H1 (cell line): ENCODE measurements at regions not wholly inside any gene's neighbourhood (a gene's known extent, or its start where the extent isn't known, plus 50 kb on each side); places are given as distances from the start of the nearest gene placed in this dataset.

Source experiments
- CTCF ChIA-PET: fragments of 300-600 bp; sonication (Branson Sonifier 250); formaldehyde crosslinking; loops from one replicate; lab custom pipeline; 2021; ENCODE audit not compliant: partially characterized antibody; lab: Charles Lee
- POLR2A ChIA-PET: fragments of 300-600 bp; sonication (Branson Sonifier 250); formaldehyde crosslinking; loops from one replicate; lab custom pipeline; 2021; ENCODE audit warnings: inconsistent platforms; ENCODE audit not compliant: partially characterized antibody; lab: Charles Lee
- DNase-seq, 2 experiments: peaks; one replicate each; pipeline versions ENCODE4 v3.0.0 to v3.0.0-alpha.2; 2010 to 2022; ENCODE audit warnings: low spot score in 2 of 2, low read depth in 1 of 2, mixed read lengths in 1 of 2
- FAIRE-seq: peaks from 2 replicates; lab custom pipeline; 2011; peaks lifted over from hg19 to GRCh38; lab: Jason Lieb, UNC
- H2AFZ ChIP-seq: 2 replicates; pipeline ENCODE4 v1.8.1; 2012; ENCODE audit warnings: low read length, inconsistent platforms
- H2AK5ac ChIP-seq: 2 replicates; pipeline ENCODE4 v1.6.1; 2013; ENCODE audit warnings: low read depth, low read length
- H2BK120ac ChIP-seq: replicated peaks from 2 replicates; pipeline ENCODE3; 2013; ENCODE audit warnings: low read depth, low read length, inconsistent platforms
- H2BK12ac ChIP-seq: 2 replicates; pipeline ENCODE4 v1.6.1; 2013; ENCODE audit warnings: low read depth, low read length
- H2BK15ac ChIP-seq: 2 replicates; pipeline ENCODE4 v1.6.1; 2013; ENCODE audit warnings: low read length
- H2BK20ac ChIP-seq: 2 replicates; pipeline ENCODE4 v1.6.1; 2013; ENCODE audit warnings: low read length
- H2BK5ac ChIP-seq: 2 replicates; pipeline ENCODE4 v1.6.1; 2013; ENCODE audit warnings: low read depth, low read length
- H3K14ac ChIP-seq: 2 replicates; pipeline ENCODE4 v1.6.1; 2013; ENCODE audit warnings: inconsistent platforms; ENCODE audit not compliant: insufficient read length
- H3K18ac ChIP-seq: 2 replicates; pipeline ENCODE4 v1.6.1; 2013; ENCODE audit warnings: low read length; ENCODE audit errors: extremely low read depth
- H3K23ac ChIP-seq: 2 replicates; pipeline ENCODE4 v1.6.1; 2013; ENCODE audit warnings: inconsistent platforms; ENCODE audit not compliant: insufficient read length
- H3K23me2 ChIP-seq: 2 replicates; pipeline ENCODE4 v1.6.1; 2013; ENCODE audit warnings: low read depth, low read length
- H3K27ac ChIP-seq: 2 replicates; pipeline ENCODE4 v1.6.1; 2011; ENCODE audit warnings: low read depth, low read length, inconsistent platforms
- H3K27me3 ChIP-seq, 4 experiments: replicated peaks in 1 of 4; 1 replicate in 1 of 4; 2 replicates in 3 of 4; pipeline versions ENCODE4 v1.6.1 to v1.8.1; 2011 to 2013; ENCODE audit warnings: low read length in 3 of 4, mild to moderate bottlenecking in 3 of 4, inconsistent platforms in 2 of 4, mixed read lengths in 2 of 4, moderate library complexity in 1 of 4; ENCODE audit not compliant: control insufficient read depth in 3 of 4, insufficient read depth in 3 of 4; ENCODE audit errors: extremely low read depth in 1 of 4
- H3K36me3 ChIP-seq, 4 experiments: 2 replicates each; pipeline versions ENCODE4 v1.6.1 to v1.8.1; 2011 to 2013; ENCODE audit warnings: mild to moderate bottlenecking in 4 of 4, low read length in 3 of 4, moderate library complexity in 2 of 4, control low read depth in 1 of 4, inconsistent platforms in 1 of 4; ENCODE audit not compliant: insufficient read depth in 4 of 4, control insufficient read depth in 2 of 4
- H3K4ac ChIP-seq: replicated peaks from 2 replicates; pipeline ENCODE3; 2013; ENCODE audit warnings: low read length, low read depth, mixed read lengths, inconsistent platforms; ENCODE audit not compliant: insufficient read length
- H3K4me1 ChIP-seq, 4 experiments: replicated peaks in 1 of 4; 1 replicate in 1 of 4; 2 replicates in 3 of 4; pipeline versions ENCODE4 v1.6.1 to v1.8.1; 2011 to 2013; ENCODE audit warnings: low read length in 3 of 4, inconsistent platforms in 2 of 4, mixed read lengths in 1 of 4; ENCODE audit not compliant: insufficient read depth in 4 of 4, control insufficient read depth in 3 of 4
- H3K4me2 ChIP-seq, 2 experiments: 2 replicates each; pipeline versions ENCODE4 v1.6.1 to v1.8.1; 2011 to 2013; ENCODE audit warnings: low read depth in 2 of 2, low read length in 2 of 2, control low read depth in 1 of 2, inconsistent platforms in 1 of 2, mild to moderate bottlenecking in 1 of 2; ENCODE audit not compliant: insufficient read depth in 1 of 2
- H3K4me3 ChIP-seq, 4 experiments: fragments of 200-600, 300-600 bp in 1 of 4; sonication (generic), shearing (Covaris generic), sonication (Bioruptor Twin) in 1 of 4; 2 replicates each; pipeline versions ENCODE4 v1.5.1 to v1.8.1; 2011 to 2016; ENCODE audit warnings: low read length in 4 of 4, low read depth in 3 of 4, control low read depth in 2 of 4, inconsistent platforms in 2 of 4, mild to moderate bottlenecking in 2 of 4, mixed read lengths in 1 of 4, moderate library complexity in 1 of 4; ENCODE audit not compliant: insufficient read depth in 2 of 4; ENCODE audit errors: extremely low read depth in 1 of 4
- H3K56ac ChIP-seq: replicated peaks from 2 replicates; pipeline ENCODE3; 2013; ENCODE audit warnings: low read depth, mild to moderate bottlenecking, mixed read lengths, low read length, inconsistent platforms; ENCODE audit not compliant: insufficient read length
- H3K79me1 ChIP-seq: 2 replicates; pipeline ENCODE4 v1.6.1; 2013; ENCODE audit warnings: low read depth, low read length, control low read depth
- H3K79me2 ChIP-seq, 2 experiments: 2 replicates each; pipeline versions ENCODE4 v1.6.1 to v1.8.1; 2012 to 2013; ENCODE audit warnings: low read length in 2 of 2, mild to moderate bottlenecking in 2 of 2, inconsistent platforms in 1 of 2; ENCODE audit not compliant: insufficient read depth in 2 of 2, control insufficient read depth in 1 of 2
- H3K9ac ChIP-seq, 4 experiments: replicated peaks in 1 of 4; 1 replicate in 1 of 4; 2 replicates in 3 of 4; pipeline versions ENCODE4 v1.6.1 to v1.8.1; 2011 to 2013; ENCODE audit warnings: low read depth in 3 of 4, low read length in 3 of 4, control low read depth in 2 of 4, mild to moderate bottlenecking in 2 of 4, moderate library complexity in 2 of 4, inconsistent platforms in 1 of 4; ENCODE audit errors: extremely low read depth in 1 of 4
- H3K9me3 ChIP-seq, 2 experiments: 2 replicates each; pipeline versions ENCODE4 v1.6.1 to v1.8.1; 2012 to 2013; ENCODE audit warnings: mild to moderate bottlenecking in 2 of 2, moderate library complexity in 2 of 2, control low read depth in 1 of 2, inconsistent platforms in 1 of 2, low read depth in 1 of 2, low read length in 1 of 2, mixed read lengths in 1 of 2; ENCODE audit not compliant: insufficient read depth in 2 of 2
- H4K20me1 ChIP-seq, 2 experiments: replicated peaks in 1 of 2; 2 replicates each; pipeline versions ENCODE3 to v1.8.1; 2011 to 2013; ENCODE audit warnings: inconsistent platforms in 2 of 2, low read length in 2 of 2, mild to moderate bottlenecking in 1 of 2; ENCODE audit not compliant: insufficient read depth in 2 of 2, control insufficient read depth in 1 of 2
- H4K5ac ChIP-seq: 2 replicates; pipeline ENCODE4 v1.6.1; 2013; ENCODE audit warnings: low read length, low read depth, mixed read lengths, inconsistent platforms; ENCODE audit not compliant: insufficient read length
- H4K8ac ChIP-seq: 2 replicates; pipeline ENCODE4 v1.8.0; 2013; ENCODE audit warnings: mild to moderate bottlenecking, moderate library complexity, low read length, inconsistent platforms; ENCODE audit not compliant: insufficient read depth; ENCODE audit errors: extremely low read depth
- H4K91ac ChIP-seq: replicated peaks from 2 replicates; pipeline ENCODE3; 2013; ENCODE audit warnings: low read length, mixed read lengths, inconsistent platforms; ENCODE audit not compliant: insufficient read length
- NANOG ChIP-seq: IDR thresholded peaks from 2 replicates; pipeline ENCODE4 v1.6.1; 2011; ENCODE audit warnings: low read length, low read depth, mild to moderate bottlenecking, inconsistent platforms; ENCODE audit not compliant: insufficient read depth, poor library complexity, severe bottlenecking
- SP2 ChIP-seq: IDR thresholded peaks from 2 replicates; pipeline ENCODE4 v1.6.1; 2012; ENCODE audit warnings: mild to moderate bottlenecking, low read length, inconsistent platforms
- WGBS, 2 experiments: shearing (Covaris generic) in 1 of 2; methylation state at CpG; one replicate each; pipeline versions ENCODE4 v1.1.6 to v1.1.7; 2013 to 2015; ENCODE audit warnings: low lambda C conversion rate in 2 of 2, mixed read lengths in 2 of 2, inconsistent platforms in 1 of 2, low coverage in 1 of 2, missing lambda C conversion rate in 1 of 2; ENCODE audit not compliant: insufficient replicate concordance in 2 of 2, insufficient coverage in 1 of 2, insufficient read length in 1 of 2; ENCODE audit errors: extremely low coverage in 1 of 2, missing lambda C conversion rate in 1 of 2; 5-methylcytosine and 5-hydroxymethylcytosine counted together
- TF ChIP-seq, protein P1 (sequence below): IDR thresholded peaks from 2 replicates; pipeline ENCODE4 v1.6.1; 2012; ENCODE audit warnings: low read length, inconsistent platforms

GRCh38 chr9:22574740-22575139 is 128.1 kb downstream of the DMRTA1 start:
- H3K18ac ChIP-seq, result no peak overlapping the region
- H3K36me3 ChIP-seq, result no peaks in the 10 kb centered on the region
- CTCF ChIA-PET, result interaction anchor here (0.7 kb wide), 1 partner anchor 27 kb away, joined by 3 read pairs; no protein-coding TSS in a partner anchor
- H3K27ac ChIP-seq, result no peak overlapping the region
- POLR2A ChIA-PET, result no interaction called here
- peaks cover 3 to 16% of the 10 kb centered on the region in 2 experiments; a peak in 3 of 4 replicates for H3K9me3 ChIP-seq
- TF ChIP-seq, protein P1, sequence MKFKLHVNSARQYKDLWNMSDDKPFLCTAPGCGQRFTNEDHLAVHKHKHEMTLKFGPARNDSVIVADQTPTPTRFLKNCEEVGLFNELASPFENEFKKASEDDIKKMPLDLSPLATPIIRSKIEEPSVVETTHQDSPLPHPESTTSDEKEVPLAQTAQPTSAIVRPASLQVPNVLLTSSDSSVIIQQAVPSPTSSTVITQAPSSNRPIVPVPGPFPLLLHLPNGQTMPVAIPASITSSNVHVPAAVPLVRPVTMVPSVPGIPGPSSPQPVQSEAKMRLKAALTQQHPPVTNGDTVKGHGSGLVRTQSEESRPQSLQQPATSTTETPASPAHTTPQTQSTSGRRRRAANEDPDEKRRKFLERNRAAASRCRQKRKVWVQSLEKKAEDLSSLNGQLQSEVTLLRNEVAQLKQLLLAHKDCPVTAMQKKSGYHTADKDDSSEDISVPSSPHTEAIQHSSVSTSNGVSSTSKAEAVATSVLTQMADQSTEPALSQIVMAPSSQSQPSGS, result no peak
- TF ChIP-seq SP2, result no peak
- no peak for TF ChIP-seq NANOG
- H3K4me1 ChIP-seq, result no peaks in the 10 kb centered on the region
- no peak overlapping the region for H3K14ac ChIP-seq
- H2BK5ac ChIP-seq, result no peak overlapping the region
- no peaks in the 10 kb centered on the region for H3K79me2 ChIP-seq
- DNase-seq (no peak), FAIRE-seq (no peak)
- no peak overlapping the region for H3K4me2 ChIP-seq
- 97% methylated on average over 2 of the region's 2 CpGs; no CpG with 5 or more reads in 1 of the 2 experiments for WGBS, 2 experiments
- H2AK5ac ChIP-seq, result no peak overlapping the region
- no peak overlapping the region for H4K91ac ChIP-seq
- no peaks in the 10 kb centered on the region for H3K79me1 ChIP-seq
- H3K4ac ChIP-seq, result no peak overlapping the region
- H3K4me3 ChIP-seq, result no peak overlapping the region
- H4K8ac ChIP-seq, result no peak overlapping the region
- no peak overlapping the region for H2BK20ac ChIP-seq
- no peak overlapping the region for H2BK15ac ChIP-seq
- H2BK120ac ChIP-seq, result no peak overlapping the region
- no peak overlapping the region for H3K9ac ChIP-seq
- H4K20me1 ChIP-seq, result no peaks in the 10 kb centered on the region
- H2BK12ac ChIP-seq, result no peak overlapping the region
- H3K23ac ChIP-seq, result no peak overlapping the region
- no peak overlapping the region for H2AFZ ChIP-seq
- no peak overlapping the region for H4K5ac ChIP-seq
- H3K27me3 ChIP-seq, result no peaks in the 10 kb centered on the region
- no peak overlapping the region for H3K56ac ChIP-seq
- no peaks in the 10 kb centered on the region for H3K23me2 ChIP-seq
